ENCODE measurements at regions not wholly inside any gene's neighbourhood (a gene's known extent, or its start where the extent isn't known, plus 50 kb on each side); places are given as distances from the start of the nearest gene placed in this dataset.

- no peak for TF ChIP-seq POLR2AphosphoS5 (IDR thresholded peaks at IDR 0.05)
- no peak for TF ChIP-seq POLR2A (IDR thresholded peaks at IDR 0.05)
- no peak for TF ChIP-seq CTCF (IDR thresholded peaks at IDR 0.05)
- no peak for TF ChIP-seq EP300 (IDR thresholded peaks at IDR 0.05)
Observed at GRCh38 chr2:210782222-210782621, 225.8 kb downstream of the CPS1 start.
